KMS-11 (cell line): ENCODE measurements at regions not wholly inside any gene's neighbourhood (a gene's known extent, or its start where the extent isn't known, plus 50 kb on each side); places are given as distances from the start of the nearest gene placed in this dataset.

ENCODE experiments used
- H2AFZ ChIP-seq: fragments of 200-600 bp; sonication (generic); 2 replicates; pipeline ENCODE4 v1.6.1; 2016; ENCODE audit warnings: antibody characterized with exemption, mixed run types, low read depth
- H3K27ac ChIP-seq: fragments of 200-600 bp; sonication (generic); 2 replicates; pipeline ENCODE4 v1.6.1; 2016; ENCODE audit warnings: mild to moderate bottlenecking, mixed run types
- H3K27me3 ChIP-seq: fragments of 200-600 bp; sonication (generic); 2 replicates; pipeline ENCODE4 v1.6.1; 2017; ENCODE audit warnings: mild to moderate bottlenecking, low read depth, mixed run types, moderate library complexity; ENCODE audit not compliant: insufficient read depth
- H3K36me3 ChIP-seq: fragments of 200-600 bp; sonication (generic); 2 replicates; pipeline ENCODE4 v1.6.1; 2017; ENCODE audit warnings: mild to moderate bottlenecking, mixed run types; ENCODE audit not compliant: insufficient read depth
- H3K4me1 ChIP-seq: fragments of 200-600 bp; sonication (generic); 2 replicates; pipeline ENCODE4 v1.6.1; 2016; ENCODE audit warnings: mild to moderate bottlenecking, low read depth, mixed run types; ENCODE audit not compliant: poor library complexity, severe bottlenecking
- H3K4me2 ChIP-seq: fragments of 200-600 bp; sonication (generic); 2 replicates; pipeline ENCODE4 v1.7.0; 2016; ENCODE audit warnings: mild to moderate bottlenecking, mixed run types
- H3K4me3 ChIP-seq: fragments of 200-600 bp; sonication (generic); IDR thresholded peaks from 2 replicates; pipeline ENCODE4 v1.6.1; 2017; ENCODE audit warnings: low read depth, low read length, mixed read lengths; ENCODE audit not compliant: insufficient read depth
- H3K79me2 ChIP-seq: fragments of 200-600 bp; sonication (generic); 2 replicates; pipeline ENCODE4 v1.6.1; 2016; ENCODE audit warnings: low read depth, mixed run types; ENCODE audit not compliant: insufficient read depth
- H3K9ac ChIP-seq: fragments of 200-600 bp; sonication (generic); 2 replicates; pipeline ENCODE4 v1.6.1; 2016; ENCODE audit warnings: mild to moderate bottlenecking, mixed run types
- H4K20me1 ChIP-seq: fragments of 200-600 bp; sonication (generic); 2 replicates; pipeline ENCODE4 v1.6.1; 2016; ENCODE audit warnings: mild to moderate bottlenecking, mixed run types; ENCODE audit not compliant: insufficient read depth
- TF ChIP-seq, protein P1 (sequence below): fragments of 200-600 bp; sonication (generic); conservative IDR thresholded peaks from 2 replicates; pipeline ENCODE4 v1.6.1; 2017; ENCODE audit warnings: low read depth, mild to moderate bottlenecking, antibody characterized with exemption, low read length, moderate library complexity, mixed read lengths

DNA sequence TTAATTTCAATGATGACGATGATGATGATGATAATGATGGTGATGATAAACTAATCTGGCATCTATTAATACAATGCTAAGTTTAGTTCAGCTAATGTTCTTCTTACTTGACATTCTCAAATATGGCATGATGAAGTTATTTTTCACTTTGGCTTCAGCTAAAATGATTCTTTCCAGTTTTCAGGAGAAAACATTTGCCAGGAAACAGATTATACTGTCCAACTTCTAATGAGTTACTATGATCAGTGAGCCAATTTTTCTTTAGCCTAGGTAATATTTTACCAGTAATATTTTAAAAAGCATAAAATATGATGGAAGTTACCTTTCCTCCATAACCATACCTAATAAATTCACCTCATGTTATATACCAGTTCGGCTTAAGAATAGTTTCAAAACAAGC, 245.7 kb upstream of the CSNK1A1L start:
- Histone ChIP-seq H3K36me3 (no peaks in the 10 kb centered on the region), H4K20me1 (no peaks in the 10 kb centered on the region), H3K4me3 (no peak overlapping the region), H3K79me2 (no peaks in the 10 kb centered on the region), H3K4me2 (no peak overlapping the region), H2AFZ (no peak overlapping the region), H3K27ac (no peak overlapping the region), H3K27me3 (no peaks in the 10 kb centered on the region), H3K9ac (no peak overlapping the region), H3K4me1 (no peaks in the 10 kb centered on the region)
- TF ChIP-seq, protein P1, sequence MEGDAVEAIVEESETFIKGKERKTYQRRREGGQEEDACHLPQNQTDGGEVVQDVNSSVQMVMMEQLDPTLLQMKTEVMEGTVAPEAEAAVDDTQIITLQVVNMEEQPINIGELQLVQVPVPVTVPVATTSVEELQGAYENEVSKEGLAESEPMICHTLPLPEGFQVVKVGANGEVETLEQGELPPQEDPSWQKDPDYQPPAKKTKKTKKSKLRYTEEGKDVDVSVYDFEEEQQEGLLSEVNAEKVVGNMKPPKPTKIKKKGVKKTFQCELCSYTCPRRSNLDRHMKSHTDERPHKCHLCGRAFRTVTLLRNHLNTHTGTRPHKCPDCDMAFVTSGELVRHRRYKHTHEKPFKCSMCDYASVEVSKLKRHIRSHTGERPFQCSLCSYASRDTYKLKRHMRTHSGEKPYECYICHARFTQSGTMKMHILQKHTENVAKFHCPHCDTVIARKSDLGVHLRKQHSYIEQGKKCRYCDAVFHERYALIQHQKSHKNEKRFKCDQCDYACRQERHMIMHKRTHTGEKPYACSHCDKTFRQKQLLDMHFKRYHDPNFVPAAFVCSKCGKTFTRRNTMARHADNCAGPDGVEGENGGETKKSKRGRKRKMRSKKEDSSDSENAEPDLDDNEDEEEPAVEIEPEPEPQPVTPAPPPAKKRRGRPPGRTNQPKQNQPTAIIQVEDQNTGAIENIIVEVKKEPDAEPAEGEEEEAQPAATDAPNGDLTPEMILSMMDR: no peak

DNA sequence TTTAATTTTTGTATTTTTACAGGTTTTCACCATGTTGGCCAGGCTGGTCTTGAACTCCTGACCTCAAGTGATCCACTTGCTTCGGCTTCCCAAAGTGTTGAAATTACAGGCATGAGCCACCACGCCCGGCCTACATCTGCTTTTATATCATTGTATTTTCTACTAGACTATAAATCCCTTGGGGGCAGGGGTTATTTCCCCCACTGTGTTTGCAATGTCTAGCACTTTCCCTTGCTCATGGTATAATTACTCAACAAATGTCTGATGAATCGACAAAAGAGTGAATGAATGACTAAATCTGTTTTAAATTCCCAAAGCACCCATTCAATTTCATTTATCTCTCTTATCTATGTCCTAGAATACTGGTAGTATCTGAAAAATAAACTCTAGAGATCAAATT, 244.5 kb upstream of the CSNK1A1L start:
- no peak overlapping the region for H3K4me3 ChIP-seq
- no peaks in the 10 kb centered on the region for H3K27me3 ChIP-seq
- no peaks in the 10 kb centered on the region for H3K4me1 ChIP-seq
- no peak overlapping the region for H3K4me2 ChIP-seq
- H4K20me1 ChIP-seq: no peaks in the 10 kb centered on the region
- no peak overlapping the region for H3K9ac ChIP-seq
- no peaks in the 10 kb centered on the region for H3K79me2 ChIP-seq
- H3K36me3 ChIP-seq: no peaks in the 10 kb centered on the region
- TF ChIP-seq, protein P1: no peak
- no peak overlapping the region for H3K27ac ChIP-seq
- no peak overlapping the region for H2AFZ ChIP-seq

DNA sequence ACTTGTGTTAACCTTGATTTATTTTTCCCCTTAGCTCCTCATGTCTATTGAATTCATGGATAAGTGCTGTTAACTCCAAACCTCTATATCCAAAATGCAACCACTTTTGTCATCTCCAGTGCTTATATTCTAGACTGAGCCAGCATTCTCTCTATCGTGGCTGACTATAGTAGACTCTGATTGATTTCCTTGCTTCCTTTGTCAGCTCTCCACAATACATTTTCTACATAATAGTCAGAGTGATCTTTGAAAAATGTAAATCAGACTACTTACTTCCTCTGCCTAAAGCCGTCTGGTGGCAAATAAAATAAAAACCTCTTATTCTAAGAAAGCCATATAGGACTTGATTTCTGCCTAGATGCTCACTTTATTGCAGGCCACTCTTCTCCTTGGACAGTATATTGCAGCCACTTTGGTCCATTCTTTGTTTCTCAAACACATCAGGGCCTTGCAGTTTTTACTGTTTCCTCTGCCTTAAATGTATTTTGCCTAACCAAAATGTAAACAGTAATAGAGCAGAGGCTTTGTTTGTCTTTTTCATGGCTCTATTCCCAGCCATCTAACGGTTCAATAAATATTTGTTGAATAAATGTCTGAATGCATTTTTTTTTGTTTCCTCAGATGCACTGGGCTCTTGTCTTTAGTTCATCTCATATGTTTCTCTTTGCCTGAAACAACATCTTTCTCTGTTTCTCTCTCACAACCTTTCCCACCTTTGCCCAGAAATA, 243.6 kb upstream of the CSNK1A1L start:
- no peaks in the 10 kb centered on the region for H3K79me2 ChIP-seq
- no peak overlapping the region for H3K4me2 ChIP-seq
- H3K27me3 ChIP-seq: no peaks in the 10 kb centered on the region
- H2AFZ ChIP-seq: no peak overlapping the region
- TF ChIP-seq, protein P1: no peak
- H3K27ac ChIP-seq: no peak overlapping the region
- H3K4me3 ChIP-seq: no peak overlapping the region
- H3K9ac ChIP-seq: no peak overlapping the region
- no peaks in the 10 kb centered on the region for H4K20me1 ChIP-seq
- no peaks in the 10 kb centered on the region for H3K4me1 ChIP-seq
- H3K36me3 ChIP-seq: no peaks in the 10 kb centered on the region

DNA sequence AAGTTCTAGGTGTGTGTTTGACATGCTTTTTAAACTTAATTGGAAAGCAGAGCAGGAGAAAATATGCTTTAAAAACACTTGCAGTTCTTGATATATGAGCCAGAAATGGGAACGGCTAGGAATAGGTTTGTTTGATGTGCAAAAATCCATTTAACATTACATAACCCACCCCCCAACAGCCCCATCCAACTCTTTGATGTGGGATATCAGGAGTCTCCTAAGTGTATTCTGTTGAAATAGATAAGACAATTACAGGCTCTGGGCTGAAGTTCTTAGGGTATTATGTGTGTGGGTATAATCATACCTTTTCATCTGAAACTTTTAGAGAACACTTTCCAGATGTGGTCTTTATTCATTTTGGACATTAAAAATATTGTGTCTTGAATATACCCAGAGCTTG, 240.4 kb upstream of the CSNK1A1L start:
- Histone ChIP-seq H3K79me2 (no peaks in the 10 kb centered on the region), H3K9ac (no peak overlapping the region), H2AFZ (no peak overlapping the region), H3K4me1 (no peaks in the 10 kb centered on the region), H3K27ac (no peak overlapping the region), H3K27me3 (no peaks in the 10 kb centered on the region), H4K20me1 (no peaks in the 10 kb centered on the region), H3K4me2 (no peak overlapping the region), H3K36me3 (no peaks in the 10 kb centered on the region), H3K4me3 (no peak overlapping the region)
- TF ChIP-seq, protein P1: no peak
